AG04450 (cell line): ENCODE measurements at regions not wholly inside any gene's neighbourhood (a gene's known extent, or its start where the extent isn't known, plus 50 kb on each side); places are given as distances from the start of the nearest gene placed in this dataset.

Experiments
- CTCF ChIA-PET: fragments of 300-600, 350-600 bp; formaldehyde crosslinking; extraction: SDS; loops from one replicate; lab custom pipeline; 2022; ENCODE audit warnings: antibody characterized with exemption, inconsistent platforms; lab: Charles Lee
- POLR2A ChIA-PET: fragments of 350-600 bp; formaldehyde crosslinking; extraction: SDS; loops from one replicate; lab custom pipeline; 2021; ENCODE audit warnings: antibody characterized with exemption, inconsistent platforms; lab: Yijun Ruan, JAX
- DNase-seq: peaks from one replicate; pipeline ENCODE4 v3.0.0-alpha.2; 2011; ENCODE audit warnings: low read depth, low spot score
- H3K27ac ChIP-seq: one replicate; pipeline ENCODE4 v1.5.1; 2012; ENCODE audit warnings: low read depth, low read length, control low read depth
- H3K27me3 ChIP-seq: one replicate; pipeline ENCODE4 v1.6.0; 2012; ENCODE audit warnings: low read length; ENCODE audit not compliant: control insufficient read depth, insufficient read depth
- H3K4me3 ChIP-seq: 2 replicates; pipeline ENCODE4 v1.5.1; 2011; ENCODE audit warnings: mild to moderate bottlenecking, low read depth, low read length, control low read depth
- H3K9me3 ChIP-seq: 2 replicates; pipeline ENCODE4 v1.5.1; 2012; ENCODE audit warnings: low read length; ENCODE audit not compliant: control insufficient read depth, insufficient read depth
- TF ChIP-seq, protein P1 (sequence below): IDR thresholded peaks from 2 replicates; pipeline ENCODE4 v1.5.1; 2011; ENCODE audit warnings: low read depth, low read length, control low read depth, inconsistent platforms

DNA sequence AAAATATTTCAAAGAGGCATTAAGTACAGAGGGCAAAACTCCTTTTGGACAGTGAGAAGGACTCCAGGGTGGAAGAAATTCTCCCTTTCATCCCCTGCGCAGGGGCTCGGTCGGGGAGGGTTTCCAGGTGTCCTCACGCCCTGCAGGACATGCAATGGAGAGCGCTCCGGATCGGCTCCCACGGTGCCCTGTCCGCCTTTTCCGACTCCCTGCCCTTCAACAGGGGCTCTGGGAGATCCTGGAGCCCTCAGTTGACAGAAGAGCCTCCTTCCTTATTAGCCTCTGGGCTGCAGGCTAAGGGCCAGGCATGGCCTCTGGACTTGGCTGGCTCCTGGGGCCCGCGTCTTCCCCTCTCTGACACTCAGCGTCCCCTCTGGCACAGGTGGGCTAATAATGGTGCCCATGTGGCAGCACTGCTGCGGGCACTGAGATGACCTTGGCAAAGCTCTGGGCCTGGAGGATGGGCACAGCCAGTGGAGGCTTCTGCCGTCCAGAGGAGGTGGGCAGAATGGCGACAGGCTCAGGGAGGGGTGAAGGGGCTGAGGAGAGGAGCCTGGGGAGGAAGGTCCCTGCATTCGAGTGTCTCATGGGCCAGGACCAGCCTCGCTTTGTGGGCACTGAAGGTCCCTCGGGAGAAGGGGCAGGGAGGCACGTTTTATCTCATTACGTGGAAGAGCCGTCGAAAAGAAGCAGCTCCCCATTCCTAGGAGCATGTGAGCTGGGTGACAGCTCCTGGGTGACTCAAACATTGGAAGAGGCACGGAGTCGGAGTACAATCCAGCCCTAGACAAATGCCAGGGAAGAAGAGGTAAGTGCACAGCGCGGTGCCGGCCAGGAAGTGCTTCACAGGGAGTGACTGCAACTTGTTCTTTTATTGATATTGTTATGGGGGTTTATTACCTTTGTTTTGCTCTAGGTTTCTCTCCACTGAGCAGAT, 161.7 kb downstream of the IRF8 start:
- CTCF ChIA-PET, result interaction anchor here (1.0 kb wide), 1 partner anchor 240 kb away, joined by 3 read pairs; no protein-coding TSS in a partner anchor
- Histone ChIP-seq H3K4me3 (no peak overlapping the region), H3K9me3 (no peaks in the 10 kb centered on the region), H3K27ac (no peak overlapping the region), H3K27me3 (peaks cover 35% of the 10 kb centered on the region)
- POLR2A ChIA-PET, result no interaction called here
- TF ChIP-seq, protein P1, sequence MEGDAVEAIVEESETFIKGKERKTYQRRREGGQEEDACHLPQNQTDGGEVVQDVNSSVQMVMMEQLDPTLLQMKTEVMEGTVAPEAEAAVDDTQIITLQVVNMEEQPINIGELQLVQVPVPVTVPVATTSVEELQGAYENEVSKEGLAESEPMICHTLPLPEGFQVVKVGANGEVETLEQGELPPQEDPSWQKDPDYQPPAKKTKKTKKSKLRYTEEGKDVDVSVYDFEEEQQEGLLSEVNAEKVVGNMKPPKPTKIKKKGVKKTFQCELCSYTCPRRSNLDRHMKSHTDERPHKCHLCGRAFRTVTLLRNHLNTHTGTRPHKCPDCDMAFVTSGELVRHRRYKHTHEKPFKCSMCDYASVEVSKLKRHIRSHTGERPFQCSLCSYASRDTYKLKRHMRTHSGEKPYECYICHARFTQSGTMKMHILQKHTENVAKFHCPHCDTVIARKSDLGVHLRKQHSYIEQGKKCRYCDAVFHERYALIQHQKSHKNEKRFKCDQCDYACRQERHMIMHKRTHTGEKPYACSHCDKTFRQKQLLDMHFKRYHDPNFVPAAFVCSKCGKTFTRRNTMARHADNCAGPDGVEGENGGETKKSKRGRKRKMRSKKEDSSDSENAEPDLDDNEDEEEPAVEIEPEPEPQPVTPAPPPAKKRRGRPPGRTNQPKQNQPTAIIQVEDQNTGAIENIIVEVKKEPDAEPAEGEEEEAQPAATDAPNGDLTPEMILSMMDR, result no peak
- DNase-seq, result no peak

DNA sequence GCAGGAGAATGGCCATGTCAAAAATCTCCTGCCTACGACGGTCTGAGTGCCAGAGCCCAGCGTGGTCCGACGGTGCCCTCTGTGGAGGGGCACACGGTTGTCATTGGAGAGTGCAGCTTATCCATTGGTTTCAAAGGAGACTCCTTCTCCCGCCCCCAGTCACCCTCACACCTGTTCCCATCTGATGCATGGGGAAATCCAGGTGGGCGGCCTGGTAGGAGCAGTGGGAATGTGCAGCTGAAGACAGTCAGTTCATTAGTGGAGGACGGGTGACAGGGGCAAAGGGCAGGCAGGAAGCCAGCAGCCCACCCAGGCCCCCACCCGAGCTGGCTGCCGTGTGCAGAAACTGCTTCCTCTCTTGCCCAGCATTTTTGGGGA, 162.3 kb downstream of the IRF8 start:
- TF ChIP-seq, protein P1, result no peak
- Histone ChIP-seq H3K4me3 (no peak overlapping the region), H3K27me3 (peaks cover 35% of the 10 kb centered on the region), H3K27ac (no peak overlapping the region), H3K9me3 (no peaks in the 10 kb centered on the region)
- CTCF ChIA-PET, result interaction anchor here (1.0 kb wide), 1 partner anchor 240 kb away, joined by 3 read pairs; no protein-coding TSS in a partner anchor
- POLR2A ChIA-PET, result no interaction called here
- no peak for DNase-seq

DNA sequence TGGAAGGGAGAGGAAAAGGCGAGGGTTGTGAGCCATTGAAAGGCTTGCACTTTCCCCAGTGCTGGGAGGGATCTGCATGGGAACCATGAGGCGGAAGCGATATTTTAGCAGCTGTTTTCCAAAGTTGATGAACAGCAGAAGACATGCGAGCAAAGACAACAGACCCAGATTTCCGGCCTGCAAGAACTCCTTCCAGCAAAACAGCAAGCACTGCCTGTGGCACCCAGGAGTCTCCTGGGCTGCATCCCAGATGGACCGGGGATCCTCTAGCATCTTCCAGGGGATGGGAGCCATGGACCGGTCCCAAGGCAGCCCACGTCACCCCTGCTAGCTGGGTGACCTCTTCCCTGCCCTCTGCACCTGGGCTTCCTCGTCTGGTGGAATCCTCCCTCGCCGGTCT, 162.8 kb downstream of the IRF8 start:
- CTCF ChIA-PET, result no interaction called here
- Histone ChIP-seq H3K27ac (no peak overlapping the region), H3K9me3 (no peaks in the 10 kb centered on the region), H3K27me3 (peaks cover 35% of the 10 kb centered on the region), H3K4me3 (no peak overlapping the region)
- TF ChIP-seq, protein P1, result no peak
- POLR2A ChIA-PET, result no interaction called here
- no peak for DNase-seq

DNA sequence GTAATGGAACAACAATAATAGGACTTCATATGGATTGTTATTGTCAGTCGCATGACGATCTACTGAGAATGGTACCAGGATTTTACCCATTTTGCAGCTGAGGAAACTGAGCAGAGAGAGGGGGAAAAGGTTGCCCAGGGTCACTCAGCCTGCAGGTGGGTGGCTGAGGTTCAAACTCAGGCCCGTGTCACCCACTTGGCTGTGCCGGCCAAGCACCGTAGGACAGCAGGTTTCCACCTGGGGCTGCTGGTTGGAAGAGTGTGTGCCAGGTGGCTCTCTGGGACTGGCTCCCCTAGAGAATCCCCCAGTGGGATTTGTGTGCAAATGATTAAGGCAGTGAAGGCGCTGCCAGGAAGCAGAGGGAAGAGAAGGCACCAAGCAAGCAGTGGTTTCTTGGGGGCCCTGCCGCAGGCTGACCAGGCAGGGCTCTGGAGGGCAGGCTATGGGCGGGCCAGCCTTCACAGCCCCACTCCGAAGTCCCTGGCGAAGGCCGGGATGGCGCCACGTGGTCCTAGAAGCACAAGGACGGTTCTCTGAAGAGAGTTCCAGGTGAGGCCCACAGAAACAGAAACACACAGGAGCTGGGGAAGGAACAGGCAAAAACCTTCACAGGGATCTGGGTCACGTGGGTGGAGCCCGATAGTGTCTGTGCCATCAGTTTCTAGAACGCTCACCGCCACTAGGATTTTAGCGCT, 163.5 kb downstream of the IRF8 start:
- H3K27ac ChIP-seq, result no peak overlapping the region
- DNase-seq, result no peak
- ChIA-PET POLR2A (no interaction called here), CTCF (no interaction called here)
- H3K4me3 ChIP-seq, result no peak overlapping the region
- H3K27me3 ChIP-seq, result peaks cover 35% of the 10 kb centered on the region
- H3K9me3 ChIP-seq, result no peaks in the 10 kb centered on the region
- TF ChIP-seq, protein P1, result no peak
